GM19438 (cell line): ENCODE measurements at regions not wholly inside any gene's neighbourhood (a gene's known extent, or its start where the extent isn't known, plus 50 kb on each side); places are given as distances from the start of the nearest gene placed in this dataset.

Experiments used
- ATAC-seq: cut with Tn5 transposase; IDR thresholded peaks from one replicate; pipeline ENCODE4 v1.9.1; 2021; ENCODE audit warnings: low read depth; ENCODE audit not compliant: unreplicated experiment

- ATAC-seq, result no peak
These were observed 978.5 kb upstream of the LRRTM1 start for GRCh38 chr2:81283081-81283480.

GRCh38 chr2:81282151-81282769, 977.7 kb upstream of the LRRTM1 start:
- no peak for ATAC-seq

- no peak for ATAC-seq
These were observed 972.0 kb upstream of the LRRTM1 start for GRCh38 chr2:81276595-81276994.

- no peak for ATAC-seq
These were observed 961.6 kb upstream of the LRRTM1 start for GRCh38 chr2:81266106-81266505.

GRCh38 chr2:81263989-81264388, 959.4 kb upstream of the LRRTM1 start:
- ATAC-seq, result no peak

- ATAC-seq, result no peak
These were observed 955.8 kb upstream of the LRRTM1 start for GRCh38 chr2:81260320-81260719.

GRCh38 chr2:81250270-81250669, 945.7 kb upstream of the LRRTM1 start:
- no peak for ATAC-seq

GRCh38 chr2:81249152-81249551, 944.6 kb upstream of the LRRTM1 start:
- no peak for ATAC-seq

- no peak for ATAC-seq
These were observed 943.1 kb upstream of the LRRTM1 start for GRCh38 chr2:81247648-81248047.

GRCh38 chr2:81242501-81242900, 937.9 kb upstream of the LRRTM1 start:
- no peak for ATAC-seq

GRCh38 chr2:81238462-81238861, 933.9 kb upstream of the LRRTM1 start:
- ATAC-seq, result no peak

- ATAC-seq, result no peak
These were observed 931.0 kb upstream of the LRRTM1 start for GRCh38 chr2:81235601-81236000.

GRCh38 chr2:81234711-81235110, 930.2 kb upstream of the LRRTM1 start:
- no peak for ATAC-seq

GRCh38 chr2:81225756-81226155, 921.2 kb upstream of the LRRTM1 start:
- no peak for ATAC-seq

- ATAC-seq, result no peak
These were observed 909.0 kb upstream of the LRRTM1 start for GRCh38 chr2:81213598-81213997.

GRCh38 chr2:81206216-81206615, 901.7 kb upstream of the LRRTM1 start:
- ATAC-seq, result no peak

GRCh38 chr2:81196933-81197628, 892.5 kb upstream of the LRRTM1 start:
- no peak for ATAC-seq

GRCh38 chr2:81196383-81196851, 891.9 kb upstream of the LRRTM1 start:
- ATAC-seq, result no peak

GRCh38 chr2:81195774-81196382, 891.3 kb upstream of the LRRTM1 start:
- no peak for ATAC-seq

- no peak for ATAC-seq
These were observed 890.6 kb upstream of the LRRTM1 start for GRCh38 chr2:81195017-81195773.

GRCh38 chr2:81194581-81194980, 890.0 kb upstream of the LRRTM1 start:
- ATAC-seq, result no peak
